Breast epithelium (tissue), 3 donors: ENCODE measurements at regions not wholly inside any gene's neighbourhood (a gene's known extent, or its start where the extent isn't known, plus 50 kb on each side); places are given as distances from the start of the nearest gene placed in this dataset.

Source experiments
- CTCF ChIP-seq, 3 donors: fragments of 450-650 bp; IDR thresholded peaks; one replicate each; pipeline ENCODE4 v1.5.1; 2016 to 2017; ENCODE audit warnings: antibody characterized with exemption in 3 of 3, mild to moderate bottlenecking in 3 of 3, moderate library complexity in 3 of 3
- POLR2A ChIP-seq: fragments of 450-650 bp; IDR thresholded peaks from one replicate; pipeline ENCODE4 v1.6.1; 2016; ENCODE audit warnings: antibody characterized with exemption, mild to moderate bottlenecking, moderate library complexity

- TF ChIP-seq POLR2A = no peak
- TF ChIP-seq CTCF (IDR thresholded peaks at IDR 0.05) = no peak
Observed at GRCh38 chr2:234761910-234762309, 189.9 kb upstream of the SH3BP4 start.
